22Rv1 (cell line): ENCODE measurements at regions not wholly inside any gene's neighbourhood (a gene's known extent, or its start where the extent isn't known, plus 50 kb on each side); places are given as distances from the start of the nearest gene placed in this dataset.

ENCODE experiments used
- H3K27ac ChIP-seq: fragments of 450-650 bp; 2 replicates; pipeline ENCODE4 v1.5.1; 2017
- ZFX ChIP-seq: fragments of 450-650 bp; IDR thresholded peaks from 2 replicates; pipeline ENCODE4 v1.6.1; 2017; ENCODE audit warnings: antibody characterized with exemption, borderline replicate concordance
- TF ChIP-seq, protein P1 (sequence below): fragments of 450-650 bp; IDR thresholded peaks from 2 replicates; pipeline ENCODE4 v1.5.1; 2017; ENCODE audit warnings: mild to moderate bottlenecking

DNA sequence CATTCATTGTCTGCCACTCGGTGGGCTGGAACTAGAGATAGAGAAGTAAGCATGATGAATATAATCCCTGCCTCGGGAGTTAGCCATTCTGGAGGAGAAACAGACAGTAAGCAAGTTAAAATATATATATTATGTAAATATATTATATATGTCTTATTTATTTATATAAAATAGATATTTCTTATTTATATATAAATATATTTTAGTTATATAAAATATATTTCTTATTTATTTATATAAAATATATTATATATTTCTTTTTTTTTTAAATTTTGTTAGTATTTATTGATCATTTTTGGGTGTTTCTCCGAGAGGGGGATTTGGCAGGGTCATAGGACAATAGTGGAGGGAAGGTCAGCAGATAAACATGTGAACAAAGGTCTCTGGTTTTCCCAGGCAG is 78.1 kb upstream of the TBX5 start:
- no peak overlapping the region for H3K27ac ChIP-seq
- TF ChIP-seq, protein P1, sequence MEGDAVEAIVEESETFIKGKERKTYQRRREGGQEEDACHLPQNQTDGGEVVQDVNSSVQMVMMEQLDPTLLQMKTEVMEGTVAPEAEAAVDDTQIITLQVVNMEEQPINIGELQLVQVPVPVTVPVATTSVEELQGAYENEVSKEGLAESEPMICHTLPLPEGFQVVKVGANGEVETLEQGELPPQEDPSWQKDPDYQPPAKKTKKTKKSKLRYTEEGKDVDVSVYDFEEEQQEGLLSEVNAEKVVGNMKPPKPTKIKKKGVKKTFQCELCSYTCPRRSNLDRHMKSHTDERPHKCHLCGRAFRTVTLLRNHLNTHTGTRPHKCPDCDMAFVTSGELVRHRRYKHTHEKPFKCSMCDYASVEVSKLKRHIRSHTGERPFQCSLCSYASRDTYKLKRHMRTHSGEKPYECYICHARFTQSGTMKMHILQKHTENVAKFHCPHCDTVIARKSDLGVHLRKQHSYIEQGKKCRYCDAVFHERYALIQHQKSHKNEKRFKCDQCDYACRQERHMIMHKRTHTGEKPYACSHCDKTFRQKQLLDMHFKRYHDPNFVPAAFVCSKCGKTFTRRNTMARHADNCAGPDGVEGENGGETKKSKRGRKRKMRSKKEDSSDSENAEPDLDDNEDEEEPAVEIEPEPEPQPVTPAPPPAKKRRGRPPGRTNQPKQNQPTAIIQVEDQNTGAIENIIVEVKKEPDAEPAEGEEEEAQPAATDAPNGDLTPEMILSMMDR, result no peak
- no peak for TF ChIP-seq ZFX

DNA sequence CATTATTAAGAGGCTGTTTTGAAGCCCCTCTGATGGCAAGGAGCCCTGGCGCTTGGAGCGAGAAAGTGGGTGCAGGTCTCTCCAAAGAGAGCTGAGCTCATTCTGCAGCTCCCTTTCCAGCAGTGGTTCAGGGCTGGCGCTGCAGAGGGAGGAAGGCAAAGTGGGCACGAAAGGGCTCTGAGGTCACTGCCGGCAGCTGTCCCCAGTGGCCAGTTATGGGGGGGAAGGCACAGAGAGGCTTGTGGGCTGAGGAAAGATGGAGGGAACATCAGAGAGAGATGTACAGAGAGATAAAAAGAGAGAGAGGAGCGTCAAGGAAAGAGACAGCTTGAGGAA is 75.2 kb upstream of the TBX5 start:
- TF ChIP-seq ZFX, result no peak
- TF ChIP-seq, protein P1, result no peak
- no peak overlapping the region for H3K27ac ChIP-seq

DNA sequence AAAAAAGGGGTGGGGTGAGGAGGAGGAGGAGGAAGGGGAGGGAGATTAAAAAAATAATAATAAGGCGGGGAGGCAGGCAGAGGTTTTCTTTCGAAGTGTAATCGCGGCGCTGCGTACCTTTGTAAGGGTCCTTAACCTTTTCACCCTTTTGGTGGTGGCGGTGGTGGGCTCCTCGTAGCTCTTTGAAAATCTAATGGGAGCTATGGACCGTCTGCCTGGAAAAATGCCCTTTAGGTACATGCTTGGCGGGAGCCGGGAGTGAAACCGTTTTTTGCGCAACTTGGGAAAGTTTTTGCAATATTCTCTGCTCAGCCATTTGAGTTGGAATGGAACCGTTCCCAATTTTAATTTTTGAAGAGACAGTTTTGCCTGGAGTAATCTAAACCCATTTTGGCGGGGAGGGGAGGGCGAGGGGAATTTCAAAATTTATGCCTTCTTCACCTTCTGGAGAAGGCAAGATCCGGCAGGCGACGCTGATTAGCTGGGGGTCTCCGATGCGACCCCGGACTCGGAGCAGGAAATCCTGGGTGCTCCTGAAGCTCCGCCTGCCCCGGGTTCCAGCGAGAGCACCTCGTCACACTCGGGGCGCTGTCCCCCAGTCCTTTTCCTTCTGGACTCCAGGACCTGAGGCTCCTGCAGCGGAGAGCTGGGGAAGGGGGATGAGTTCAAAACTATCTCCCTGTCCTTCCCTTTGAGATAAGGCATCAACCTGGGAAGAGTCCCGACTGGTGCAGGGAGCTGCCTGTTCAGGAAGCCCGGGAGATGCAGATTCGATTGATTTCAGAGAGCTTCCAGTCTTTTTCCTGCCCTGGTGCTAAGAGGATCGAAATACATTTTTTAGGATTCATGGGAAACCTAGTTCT is 74.6 kb upstream of the TBX5 start:
- H3K27ac ChIP-seq, result no peak overlapping the region
- TF ChIP-seq ZFX, result no peak
- TF ChIP-seq, protein P1, result no peak

DNA sequence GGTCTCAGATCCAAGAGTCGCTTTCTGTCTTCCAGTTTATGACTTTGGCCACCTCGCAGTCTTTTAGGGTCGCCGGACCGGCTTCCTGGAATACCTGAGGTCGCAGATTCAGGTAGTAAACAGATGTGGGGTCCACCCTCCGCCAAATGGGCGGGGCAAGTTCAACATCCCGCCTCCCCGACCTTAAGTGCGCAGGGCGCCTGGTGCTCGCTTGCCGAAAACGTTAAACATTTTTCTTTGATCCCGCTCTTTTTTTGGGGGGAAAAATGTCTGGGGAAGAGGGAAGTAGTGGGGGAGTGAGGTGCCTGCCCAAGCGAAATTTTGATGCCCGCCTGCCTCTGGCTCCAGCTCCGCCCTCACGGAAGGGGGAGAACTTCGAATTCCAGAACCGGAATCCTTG is 73.9 kb upstream of the TBX5 start:
- no peak for TF ChIP-seq ZFX
- TF ChIP-seq, protein P1, result no peak
- H3K27ac ChIP-seq, result no peak overlapping the region

DNA sequence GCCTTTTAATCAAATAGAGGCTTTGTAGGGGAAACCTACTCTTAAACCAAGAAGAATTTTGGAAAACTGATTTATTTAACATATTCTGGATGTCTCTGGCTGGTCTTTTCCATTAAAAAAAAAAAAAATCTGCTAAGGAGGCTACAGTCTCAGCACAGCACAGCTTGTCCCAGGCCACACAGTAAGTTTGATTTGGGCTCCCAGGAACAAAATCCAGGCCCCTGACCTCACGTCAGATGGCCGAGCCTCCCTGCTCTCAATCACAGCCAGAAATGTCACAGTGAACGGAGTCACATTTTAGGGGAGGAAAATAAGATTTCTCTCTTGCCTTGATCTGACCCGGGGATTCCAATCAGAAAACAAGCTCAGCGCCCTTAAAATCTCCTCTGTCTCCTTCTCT is 72.9 kb upstream of the TBX5 start:
- no peak overlapping the region for H3K27ac ChIP-seq
- TF ChIP-seq ZFX, result no peak
- TF ChIP-seq, protein P1, result no peak

DNA sequence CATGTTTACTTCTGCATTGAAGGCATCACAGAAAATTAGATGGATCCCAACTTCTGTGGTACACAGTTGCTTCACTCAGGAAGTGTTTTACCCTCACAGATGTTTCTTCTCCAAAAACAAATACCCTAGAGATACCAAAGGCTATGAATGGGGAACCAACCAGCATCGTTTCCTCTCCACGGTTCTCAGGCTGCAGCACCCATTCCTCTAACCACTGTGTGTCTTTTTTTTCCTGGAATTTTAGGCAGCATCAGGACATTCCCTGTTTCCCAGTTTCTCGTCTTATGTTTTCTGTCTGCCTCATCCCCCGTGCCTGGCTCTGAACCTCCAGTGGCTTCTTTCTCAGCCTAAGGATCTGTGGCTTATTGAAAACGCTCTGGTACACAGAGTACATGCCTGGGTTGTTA is 72.0 kb upstream of the TBX5 start:
- no peak for TF ChIP-seq ZFX
- TF ChIP-seq, protein P1, result no peak
- no peak overlapping the region for H3K27ac ChIP-seq

DNA sequence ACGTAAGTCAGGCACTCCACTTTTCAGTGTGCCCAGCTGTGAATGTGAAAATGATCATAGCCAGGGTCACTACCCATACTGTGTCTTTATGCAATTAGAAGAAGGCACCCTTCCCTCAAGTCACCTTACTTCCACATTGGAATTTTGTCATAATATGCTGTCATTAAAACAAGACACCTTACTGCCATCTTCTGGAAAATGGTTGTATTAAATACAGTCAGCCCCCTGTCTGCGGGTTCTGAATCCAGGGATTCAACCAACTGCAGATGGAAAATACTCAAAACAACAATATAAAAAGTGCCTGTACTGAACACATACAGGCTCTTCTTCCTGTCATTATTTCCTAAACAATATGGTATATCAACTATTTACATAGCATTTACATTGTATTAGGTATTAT is 70.2 kb upstream of the TBX5 start:
- no peak overlapping the region for H3K27ac ChIP-seq
- TF ChIP-seq ZFX, result no peak
- TF ChIP-seq, protein P1, result peak; percentile 60
